ENCODE measurements at regions not wholly inside any gene's neighbourhood (a gene's known extent, or its start where the extent isn't known, plus 50 kb on each side); places are given as distances from the start of the nearest gene placed in this dataset.

GRCh38 chr6:15137086-15137485, 108.8 kb upstream of the JARID2 start:
- TF ChIP-seq CTCF (IDR thresholded peaks at IDR 0.05) (no peak), POLR2A (IDR thresholded peaks at IDR 0.05) (no peak), EP300 (IDR thresholded peaks at IDR 0.05) (no peak), POLR2AphosphoS5 (IDR thresholded peaks at IDR 0.05) (no peak)

All from sigmoid colon (tissue), 4 donors.